Thyroid gland (tissue), 4 donors: ENCODE measurements at regions not wholly inside any gene's neighbourhood (a gene's known extent, or its start where the extent isn't known, plus 50 kb on each side); places are given as distances from the start of the nearest gene placed in this dataset.

Experiments
- CTCF ChIP-seq, 6 experiments: fragments of 200-600 bp in 3 of 6; fragments of 450-650 bp in 3 of 6; sonication (generic) in 3 of 6; IDR thresholded peaks; one replicate each; pipeline ENCODE4 v1.5.1; 2016 to 2019; ENCODE audit warnings: antibody characterized with exemption in 6 of 6, mild to moderate bottlenecking in 2 of 6, inconsistent platforms in 1 of 6, moderate library complexity in 1 of 6
- POLR2A ChIP-seq, 2 donors: fragments of 450-650 bp; IDR thresholded peaks; one replicate each; pipeline ENCODE4 v1.6.1; 2017; ENCODE audit warnings: antibody characterized with exemption in 2 of 2, mild to moderate bottlenecking in 2 of 2, moderate library complexity in 1 of 2

- TF ChIP-seq POLR2A (IDR thresholded peaks at IDR 0.05) (no peak), CTCF (IDR thresholded peaks at IDR 0.05) (no peak)
These were observed 423.2 kb upstream of the PAPPA start for GRCh38 chr9:115730396-115730795.
